ENCODE measurements at regions not wholly inside any gene's neighbourhood (a gene's known extent, or its start where the extent isn't known, plus 50 kb on each side); places are given as distances from the start of the nearest gene placed in this dataset.

GRCh38 chr1:78424720-78425119 is 66.1 kb upstream of the PTGFR start:
- TF ChIP-seq EZH2 (IDR thresholded peaks at IDR 0.05; ENCODE audit: low read depth): no peak
- no peak for TF ChIP-seq CTCF (conservative IDR thresholded peaks at IDR 0.05)

Measured in PC-9 (cell line).